Caco-2 (cell line): ENCODE measurements at regions not wholly inside any gene's neighbourhood (a gene's known extent, or its start where the extent isn't known, plus 50 kb on each side); places are given as distances from the start of the nearest gene placed in this dataset.

ENCODE experiments used
- BruUV-seq: library from RNA; stranded (reverse); fragments of 400-500 nt; replicated peaks from 2 replicates; lab custom pipeline; 2021; lab: Mats Ljungman, UMichigan
- CTCF ChIA-PET: fragments of 300-600 bp; sonication (Branson Sonifier 250); formaldehyde crosslinking; loops from one replicate; lab custom pipeline; 2022; ENCODE audit warnings: antibody characterized with exemption; lab: Charles Lee
- POLR2A ChIA-PET: fragments of 300-600 bp; sonication (Branson Sonifier 250); formaldehyde crosslinking; loops from one replicate; lab custom pipeline; 2022; ENCODE audit warnings: antibody characterized with exemption; lab: Charles Lee
- DNase-seq, 2 experiments: peaks; one replicate each; pipeline versions ENCODE4 v3.0.0 to v3.0.0-alpha.2; 2020 to 2022
- H3K27me3 ChIP-seq: replicated peaks from 2 replicates; pipeline ENCODE4 v1.6.0; 2011; ENCODE audit warnings: low read length; ENCODE audit not compliant: control insufficient read depth, insufficient read depth
- H3K36me3 ChIP-seq: 2 replicates; pipeline ENCODE4 v1.5.1; 2011; ENCODE audit warnings: low read length; ENCODE audit not compliant: control insufficient read depth, insufficient read depth
- H3K4me1 ChIP-seq: fragments of 250-450 bp; sonication (Bioruptor Pico); 2 replicates; pipeline ENCODE4 v1.5.1; 2020; ENCODE audit warnings: mild to moderate bottlenecking
- H3K4me3 ChIP-seq: 2 replicates; pipeline ENCODE4 v1.5.1; 2011; ENCODE audit warnings: low read depth, mild to moderate bottlenecking, control low read depth, low read length
- H3K9me3 ChIP-seq: fragments of 250-450 bp; sonication (Bioruptor Pico); 2 replicates; pipeline ENCODE4 v1.5.1; 2020; ENCODE audit warnings: mild to moderate bottlenecking, moderate library complexity
- H3K27ac Mint-ChIP-seq: one replicate; pipeline ENCODE4 v1.8.0; 2022; ENCODE audit warnings: mixed read lengths; ENCODE audit not compliant: unreplicated experiment
- H3K27me3 Mint-ChIP-seq: one replicate; pipeline ENCODE4 v1.8.0; 2022; ENCODE audit warnings: mixed read lengths; ENCODE audit not compliant: insufficient read depth, unreplicated experiment
- H3K36me3 Mint-ChIP-seq: one replicate; pipeline ENCODE4 v1.8.0; 2022; ENCODE audit warnings: mild to moderate bottlenecking, mixed read lengths; ENCODE audit not compliant: insufficient read depth, unreplicated experiment
- H3K4me1 Mint-ChIP-seq: one replicate; pipeline ENCODE4 v1.8.0; 2022; ENCODE audit warnings: low read depth, mixed read lengths; ENCODE audit not compliant: unreplicated experiment
- H3K4me3 Mint-ChIP-seq: one replicate; pipeline ENCODE4 v1.8.0; 2022; ENCODE audit warnings: mild to moderate bottlenecking, moderate library complexity, mixed read lengths; ENCODE audit not compliant: unreplicated experiment
- H3K9me3 Mint-ChIP-seq: one replicate; pipeline ENCODE4 v1.8.0; 2022; ENCODE audit warnings: mixed read lengths; ENCODE audit not compliant: unreplicated experiment
- CTCF ChIP-seq, 2 experiments: fragments of 200-600 bp in 1 of 2; IDR thresholded peaks; 1 replicate in 1 of 2; 2 replicates in 1 of 2; pipeline versions ENCODE4 v1.5.1 to v1.8.0; 2011 to 2022; ENCODE audit warnings: antibody characterized with exemption in 1 of 2, control low read depth in 1 of 2, inconsistent platforms in 1 of 2, low read depth in 1 of 2, low read length in 1 of 2, mild to moderate bottlenecking in 1 of 2, moderate library complexity in 1 of 2; ENCODE audit not compliant: insufficient read depth in 1 of 2, severe bottlenecking in 1 of 2, unreplicated experiment in 1 of 2
- intact Hi-C: fragments of 100-400 bp; cut with micrococcal nuclease; formaldehyde crosslinking; loops from one replicate; pipeline ENCODE4 v1.10.0; 2022; ENCODE audit not compliant: unreplicated experiment

GRCh38 chr12:84624601-84625000, 288.0 kb downstream of the SLC6A15 start:
- Histone ChIP-seq H3K27me3 (no peaks in the 10 kb centered on the region), H3K9me3 (no peaks in the 10 kb centered on the region), H3K4me3 (no peak overlapping the region), H3K36me3 (no peaks in the 10 kb centered on the region), H3K4me1 (no peaks in the 10 kb centered on the region)
- no TSS peak for BruUV-seq
- Mint-ChIP-seq H3K4me1 (no peaks in the 10 kb centered on the region), H3K27me3 (no peaks in the 10 kb centered on the region), H3K9me3 (no peaks in the 10 kb centered on the region), H3K36me3 (no peaks in the 10 kb centered on the region), H3K4me3 (no peak overlapping the region), H3K27ac (no peak overlapping the region)
- TF ChIP-seq CTCF (IDR thresholded peaks at IDR 0.05; ENCODE audit: insufficient read depth in 1 of 2, low read depth in 1 of 2, low read length in 1 of 2, severe bottlenecking in 1 of 2, unreplicated experiment in 1 of 2): no peak
- POLR2A ChIA-PET: no interaction called here
- intact Hi-C loops: no loop called here
- CTCF ChIA-PET: no interaction called here
- DNase-seq: no peak

DNA sequence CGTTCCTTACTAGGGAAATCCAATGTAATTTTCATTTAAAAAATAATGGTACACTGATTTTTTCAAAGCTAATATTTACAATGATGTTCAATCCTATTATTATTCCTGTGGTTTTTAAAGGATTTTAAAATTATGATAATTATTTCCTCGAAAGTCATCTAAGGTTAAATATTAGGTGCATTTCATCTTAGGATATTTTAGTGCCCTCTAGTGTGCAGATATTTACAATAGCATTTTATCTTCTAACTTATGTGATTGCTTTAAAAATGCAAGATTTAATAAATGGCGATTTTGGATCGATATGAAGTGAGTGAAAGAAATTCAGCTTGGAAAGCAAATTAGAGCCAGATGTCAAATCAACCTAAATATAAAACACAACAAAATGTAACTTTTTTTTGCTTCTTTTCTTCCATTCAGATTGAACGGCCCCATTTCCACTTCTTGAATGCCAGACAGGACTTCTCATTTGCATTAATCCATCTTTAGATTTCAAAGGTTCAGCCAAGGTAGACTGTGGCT, 293.5 kb downstream of the SLC6A15 start:
- H3K4me3 Mint-ChIP-seq: no peak overlapping the region
- no peaks in the 10 kb centered on the region for H3K4me1 ChIP-seq
- no peak for DNase-seq
- CTCF ChIA-PET: no interaction called here
- H3K4me3 ChIP-seq: no peak overlapping the region
- H3K36me3 Mint-ChIP-seq: no peaks in the 10 kb centered on the region
- no peaks in the 10 kb centered on the region for H3K9me3 Mint-ChIP-seq
- TF ChIP-seq CTCF (IDR thresholded peaks at IDR 0.05; ENCODE audit: insufficient read depth in 1 of 2, low read depth in 1 of 2, low read length in 1 of 2, severe bottlenecking in 1 of 2, unreplicated experiment in 1 of 2): no peak
- no TSS peak for BruUV-seq
- intact Hi-C loops: no loop called here
- no peaks in the 10 kb centered on the region for H3K9me3 ChIP-seq
- H3K4me1 Mint-ChIP-seq: no peaks in the 10 kb centered on the region
- no peaks in the 10 kb centered on the region for H3K27me3 ChIP-seq
- POLR2A ChIA-PET: no interaction called here
- H3K27me3 Mint-ChIP-seq: no peaks in the 10 kb centered on the region
- no peaks in the 10 kb centered on the region for H3K36me3 ChIP-seq
- H3K27ac Mint-ChIP-seq: no peak overlapping the region

GRCh38 chr12:84607170-84607819, 305.3 kb downstream of the SLC6A15 start:
- ChIA-PET CTCF (no interaction called here), POLR2A (no interaction called here)
- H3K9me3 Mint-ChIP-seq: no peaks in the 10 kb centered on the region
- no peaks in the 10 kb centered on the region for H3K9me3 ChIP-seq
- no peaks in the 10 kb centered on the region for H3K27me3 Mint-ChIP-seq
- TF ChIP-seq CTCF (IDR thresholded peaks at IDR 0.05; ENCODE audit: insufficient read depth in 1 of 2, low read depth in 1 of 2, low read length in 1 of 2, severe bottlenecking in 1 of 2, unreplicated experiment in 1 of 2): no peak
- no peaks in the 10 kb centered on the region for H3K27me3 ChIP-seq
- H3K36me3 Mint-ChIP-seq: no peaks in the 10 kb centered on the region
- H3K4me3 ChIP-seq: no peak overlapping the region
- BruUV-seq: no TSS peak
- no peak for DNase-seq
- H3K4me1 ChIP-seq: no peaks in the 10 kb centered on the region
- no peaks in the 10 kb centered on the region for H3K4me1 Mint-ChIP-seq
- no peaks in the 10 kb centered on the region for H3K36me3 ChIP-seq
- intact Hi-C loops: no loop called here
- H3K4me3 Mint-ChIP-seq: no peak overlapping the region
- no peak overlapping the region for H3K27ac Mint-ChIP-seq
